HG03571 (cell line): ENCODE measurements at regions not wholly inside any gene's neighbourhood (a gene's known extent, or its start where the extent isn't known, plus 50 kb on each side); places are given as distances from the start of the nearest gene placed in this dataset.

Source experiments
- ATAC-seq: cut with Tn5 transposase; IDR thresholded peaks from one replicate; pipeline ENCODE4 v1.9.1; 2021; ENCODE audit not compliant: unreplicated experiment

- ATAC-seq, result no peak
Measured at GRCh38 chr14:96979611-96980074, 182.5 kb downstream of the VRK1 start.

DNA sequence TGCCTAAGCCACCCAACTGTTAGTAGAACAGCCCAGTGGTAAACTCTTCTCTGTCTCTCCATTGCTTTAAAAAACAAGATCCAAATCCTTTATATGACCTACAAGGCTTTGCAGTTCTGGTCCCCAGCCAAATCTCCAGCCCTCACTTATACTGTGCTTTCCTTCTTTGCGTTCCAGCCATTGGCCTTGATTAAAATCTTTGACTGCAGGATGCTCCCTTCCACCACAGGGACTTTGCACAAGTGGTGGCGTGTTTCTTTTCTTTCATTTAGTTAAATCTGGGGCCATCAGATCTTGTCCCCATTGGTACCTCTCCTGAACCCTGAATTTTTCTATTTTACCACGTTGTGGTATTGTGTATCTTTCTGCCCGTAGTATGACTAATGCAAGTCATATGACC, 183.7 kb downstream of the VRK1 start:
- ATAC-seq, result no peak

GRCh38 chr14:96986256-96987085, 189.3 kb downstream of the VRK1 start:
- no peak for ATAC-seq

DNA sequence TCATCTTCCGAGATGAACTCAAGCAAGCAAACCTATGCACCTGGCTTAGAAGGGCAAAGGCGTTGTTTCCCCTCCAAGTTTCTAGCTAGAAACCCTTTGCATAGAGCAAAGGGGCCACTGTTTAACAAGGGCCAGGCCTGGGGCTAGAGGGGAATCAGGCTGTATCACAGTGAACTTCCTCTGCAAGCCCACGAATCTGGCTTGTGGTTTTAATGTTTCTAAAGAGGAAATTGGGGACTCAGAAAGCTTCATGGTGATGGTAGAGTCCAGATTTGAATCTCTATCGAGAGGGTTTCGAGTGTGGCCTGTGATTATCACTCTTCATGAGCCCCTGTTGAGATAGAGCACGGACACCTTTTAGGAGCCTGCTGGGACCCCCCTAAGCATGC, 189.9 kb downstream of the VRK1 start:
- no peak for ATAC-seq

GRCh38 chr14:96987771-96988170, 190.6 kb downstream of the VRK1 start:
- ATAC-seq, result no peak

DNA sequence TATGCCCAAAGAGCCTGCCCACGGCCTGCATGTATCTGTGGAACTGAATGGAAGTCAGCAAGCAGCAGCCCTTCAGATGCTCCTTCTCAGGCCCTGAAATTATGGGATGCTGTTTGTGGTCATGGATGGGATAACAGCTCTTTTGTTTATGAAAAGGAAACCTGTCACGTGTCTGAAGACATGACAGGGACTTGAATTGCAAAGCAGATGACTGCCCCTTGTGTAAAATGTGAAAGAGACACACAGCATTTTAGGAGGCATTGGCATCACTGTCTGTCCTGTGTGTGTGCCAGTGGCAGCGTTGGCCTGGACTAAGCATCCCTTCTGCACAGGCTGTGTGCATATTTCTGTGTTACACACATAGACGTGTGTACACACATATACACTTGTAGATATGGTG, 192.1 kb downstream of the VRK1 start:
- no peak for ATAC-seq

DNA sequence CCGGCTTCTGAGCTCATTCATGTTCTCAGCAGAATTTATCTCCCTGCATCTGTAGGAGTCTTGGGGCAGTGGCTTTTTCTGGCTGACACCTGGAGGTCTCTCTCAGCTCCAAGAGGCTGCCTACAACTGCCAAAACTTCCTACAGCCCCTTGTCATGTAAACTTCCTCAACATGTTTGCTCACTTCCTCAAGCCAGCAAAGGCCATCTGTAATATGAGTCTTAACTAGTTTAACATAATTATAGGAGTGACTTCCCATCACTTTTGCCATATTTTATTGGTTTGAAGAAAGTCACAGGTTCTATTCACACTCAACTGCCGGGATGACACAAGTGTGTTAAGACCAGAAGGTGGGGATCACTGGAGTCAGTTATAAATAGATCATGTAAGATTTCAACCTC, 194.0 kb downstream of the VRK1 start:
- ATAC-seq, result no peak

GRCh38 chr14:96994999-96995398, 197.8 kb downstream of the VRK1 start:
- ATAC-seq, result no peak

- ATAC-seq, result no peak
Measured at GRCh38 chr14:96997269-96997668, 200.1 kb downstream of the VRK1 start.

GRCh38 chr14:96997996-96998395, 200.8 kb downstream of the VRK1 start:
- no peak for ATAC-seq

DNA sequence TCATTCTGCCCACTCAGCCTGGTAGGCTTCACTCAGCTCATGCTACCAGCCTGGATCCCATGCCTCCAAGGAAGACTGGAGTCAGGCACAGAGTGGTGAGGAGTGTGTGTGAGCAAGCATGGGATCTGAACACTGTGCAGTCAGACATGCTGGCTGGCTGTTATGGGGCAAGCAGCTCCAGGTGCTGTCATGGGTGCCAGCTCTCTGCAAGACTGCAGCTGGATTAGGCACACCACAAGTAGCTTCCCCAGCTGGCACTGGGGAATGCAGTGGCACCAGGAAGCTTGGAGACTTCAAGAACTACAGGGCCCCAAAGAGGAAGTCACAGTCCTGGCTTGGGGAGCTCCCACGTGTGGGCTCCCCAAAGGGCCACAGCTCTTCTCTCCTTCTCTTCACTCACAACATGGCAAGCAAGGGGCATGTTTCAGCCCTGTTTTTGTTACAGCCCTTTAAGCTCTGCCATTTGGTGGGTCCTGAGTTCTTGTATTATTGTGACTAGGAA, 202.5 kb downstream of the VRK1 start:
- ATAC-seq, result no peak

GRCh38 chr14:97002454-97002853, 205.3 kb downstream of the VRK1 start:
- no peak for ATAC-seq

GRCh38 chr14:97005934-97006333, 208.8 kb downstream of the VRK1 start:
- no peak for ATAC-seq

DNA sequence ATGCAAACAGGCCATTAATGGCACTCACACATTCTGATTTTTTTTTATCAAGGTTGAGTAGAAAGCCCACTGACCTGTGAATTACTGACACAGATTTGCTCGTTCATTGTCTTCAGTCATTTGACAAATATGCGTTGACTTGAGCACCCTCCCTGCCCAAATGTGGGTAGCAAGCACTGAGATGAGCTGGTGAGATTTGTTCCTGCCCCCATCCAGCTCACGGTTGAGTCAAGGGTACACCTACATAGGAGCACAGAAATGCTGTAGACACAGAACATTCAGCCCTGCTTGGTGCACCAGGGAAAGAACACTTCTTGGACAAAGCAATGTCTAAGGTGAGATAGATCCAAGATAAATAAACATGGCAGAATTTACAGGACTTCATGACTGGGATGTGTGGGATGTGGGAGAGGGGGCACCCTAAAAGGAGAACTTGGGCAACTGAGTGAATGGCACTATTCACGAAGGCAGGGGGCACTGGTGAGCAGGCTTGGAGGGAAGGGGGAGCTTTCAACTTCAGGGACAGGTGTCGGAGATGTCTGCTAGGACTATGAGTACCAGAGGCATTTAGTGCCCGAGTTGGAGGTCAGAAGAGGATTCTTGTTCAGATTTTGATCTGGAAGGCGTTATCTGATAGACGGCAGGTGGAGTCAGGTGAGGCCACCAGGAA, 213.4 kb downstream of the VRK1 start:
- no peak for ATAC-seq

DNA sequence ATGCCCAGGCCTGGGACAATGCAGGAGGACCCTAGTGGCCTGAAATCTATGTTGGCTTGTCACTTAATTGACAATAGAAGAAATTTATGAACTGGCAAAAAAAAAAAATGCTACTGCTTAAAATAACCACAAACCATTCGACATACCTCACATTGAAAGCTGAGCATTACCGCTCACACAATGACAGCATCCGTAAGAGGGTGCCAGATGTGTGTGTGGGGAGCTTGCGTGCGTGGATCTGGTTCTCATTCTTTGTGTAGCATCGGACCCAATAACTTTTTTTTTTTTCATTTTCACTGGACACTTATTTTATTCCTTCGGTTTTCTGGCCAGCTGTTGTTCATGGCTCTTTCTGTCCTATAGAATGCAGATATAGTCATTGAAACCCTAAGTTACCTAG, 216.7 kb downstream of the VRK1 start:
- ATAC-seq, result no peak

GRCh38 chr14:97021001-97021400, 223.8 kb downstream of the VRK1 start:
- no peak for ATAC-seq

DNA sequence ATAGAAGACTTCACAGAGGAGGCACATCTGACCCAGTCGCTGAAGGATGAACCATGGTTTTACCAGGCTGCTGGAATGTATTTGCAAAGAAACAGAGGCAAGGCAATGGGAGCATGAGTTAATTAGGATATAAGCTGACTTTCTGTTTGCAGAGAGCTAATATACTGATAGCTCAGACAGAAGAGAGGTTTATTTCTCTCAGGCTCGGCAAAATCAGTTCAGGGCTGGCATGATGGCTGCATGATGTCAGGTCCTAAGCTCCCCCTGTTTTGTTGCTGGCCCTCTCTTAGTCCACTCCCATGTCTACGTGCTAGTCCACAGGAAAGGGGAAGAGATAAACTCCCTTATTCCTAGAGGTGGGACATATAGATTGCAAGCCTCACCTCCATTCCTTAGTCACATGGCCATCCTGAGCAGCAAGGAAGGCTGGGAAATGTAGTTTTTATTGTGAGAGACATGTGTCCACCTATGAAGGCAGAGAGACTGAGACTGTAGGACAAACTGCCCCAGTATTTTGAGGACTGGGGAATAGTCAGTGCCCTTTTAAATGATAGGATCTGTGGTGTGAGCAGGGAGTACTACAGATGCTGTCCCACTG, 224.5 kb downstream of the VRK1 start:
- ATAC-seq, result no peak

- ATAC-seq, result no peak
Measured at GRCh38 chr14:97022741-97023140, 225.6 kb downstream of the VRK1 start.

DNA sequence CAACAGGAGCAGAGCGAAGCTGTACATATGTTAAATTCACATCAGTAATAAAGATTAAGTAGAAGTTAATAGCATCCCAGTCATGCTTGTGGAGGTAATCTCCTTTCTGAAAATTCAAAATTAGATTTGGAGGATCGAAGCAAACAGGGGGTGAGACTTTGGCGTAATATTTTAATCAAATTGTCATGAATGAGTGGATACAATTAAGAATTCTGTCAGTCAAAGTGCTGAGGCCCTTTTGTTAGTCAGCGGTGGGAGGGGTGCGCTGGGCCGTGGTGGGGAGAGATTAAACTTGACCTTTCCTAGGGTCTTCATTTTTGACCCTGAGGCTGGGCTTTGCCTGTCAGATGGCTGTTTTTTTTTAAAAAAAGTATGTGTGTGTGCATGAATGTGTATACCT, 226.7 kb downstream of the VRK1 start:
- ATAC-seq, result no peak

GRCh38 chr14:97024300-97024699, 227.1 kb downstream of the VRK1 start:
- ATAC-seq, result no peak

DNA sequence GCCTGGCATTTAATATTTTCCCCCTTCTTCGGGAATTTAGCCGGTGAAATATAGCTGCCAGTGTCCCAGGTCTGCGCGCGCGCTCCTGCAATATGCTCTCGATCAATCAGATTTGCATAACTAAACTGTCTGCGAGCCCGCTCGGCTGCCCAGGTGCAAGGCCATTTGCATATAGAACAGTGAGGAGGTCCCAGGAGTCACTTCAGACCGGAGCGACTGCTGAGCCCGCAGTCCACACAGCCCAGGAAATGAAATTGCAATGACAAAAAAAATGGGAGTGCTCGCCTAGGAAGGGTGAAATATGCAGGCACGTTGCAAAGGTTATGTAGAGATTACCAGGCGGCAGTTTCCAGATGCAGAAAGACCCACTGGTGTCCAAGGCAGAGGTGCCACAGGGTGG, 228.5 kb downstream of the VRK1 start:
- no peak for ATAC-seq
